ENCODE measurements at regions not wholly inside any gene's neighbourhood (a gene's known extent, or its start where the extent isn't known, plus 50 kb on each side); places are given as distances from the start of the nearest gene placed in this dataset.
"Not testable (repeated sequence)": the region's sequence is repeated elsewhere in the genome, so short reads cannot be mapped to it uniquely, and the experiment has no call there.

DNA sequence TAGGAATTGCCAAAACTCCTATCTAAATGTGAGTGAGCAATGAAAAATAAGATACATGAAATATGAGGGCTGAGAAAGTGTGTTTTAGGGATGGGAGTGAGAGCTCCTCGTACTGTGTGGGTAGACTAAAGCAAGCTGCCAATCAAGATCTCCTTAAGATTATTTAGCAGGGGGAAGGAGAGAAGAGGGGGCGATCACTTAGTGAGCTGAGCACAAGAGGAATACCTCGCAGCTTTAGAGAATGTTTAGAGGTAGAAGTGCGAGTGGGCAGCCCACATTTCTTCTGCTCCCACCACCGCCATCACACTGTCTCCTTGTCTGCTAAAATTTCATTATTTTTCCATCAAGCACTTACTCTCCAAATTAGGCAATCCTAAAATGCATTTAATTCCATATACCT, 312.6 kb downstream of the ALDH8A1 start:
- no peak for DNase-seq (ENCODE audit: low read depth in 2 of 2)

DNA sequence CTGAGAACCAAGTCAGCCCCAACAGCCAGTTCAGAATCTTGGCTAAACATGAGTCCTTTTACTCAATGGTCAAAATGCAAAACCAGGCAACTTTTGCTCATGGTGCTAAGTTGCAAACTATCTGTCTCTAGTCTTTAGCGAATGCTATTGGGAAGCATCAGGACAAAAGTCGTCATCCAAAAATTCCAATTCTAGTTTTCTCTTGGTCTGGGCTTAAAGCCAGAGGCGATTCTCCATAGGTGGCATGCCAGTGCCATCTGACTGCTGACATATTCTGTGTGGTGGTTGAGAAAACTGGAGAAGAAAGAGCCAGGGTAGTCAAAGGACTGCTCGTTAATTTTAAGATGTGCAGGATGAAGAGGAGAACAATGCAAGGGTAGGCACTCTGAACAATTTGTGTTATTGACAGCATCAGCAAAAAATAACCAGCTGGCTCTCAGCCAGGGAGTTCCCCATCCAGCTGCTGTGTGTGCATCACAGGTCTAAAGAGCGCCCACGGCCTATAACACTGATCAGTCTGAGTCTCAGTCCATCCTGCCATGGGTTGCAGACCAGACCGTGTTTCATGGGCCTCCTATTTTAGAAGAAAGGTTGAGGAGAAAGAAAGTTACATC, 313.6 kb downstream of the ALDH8A1 start:
- DNase-seq (ENCODE audit: low read depth in 2 of 2) = no peak

DNA sequence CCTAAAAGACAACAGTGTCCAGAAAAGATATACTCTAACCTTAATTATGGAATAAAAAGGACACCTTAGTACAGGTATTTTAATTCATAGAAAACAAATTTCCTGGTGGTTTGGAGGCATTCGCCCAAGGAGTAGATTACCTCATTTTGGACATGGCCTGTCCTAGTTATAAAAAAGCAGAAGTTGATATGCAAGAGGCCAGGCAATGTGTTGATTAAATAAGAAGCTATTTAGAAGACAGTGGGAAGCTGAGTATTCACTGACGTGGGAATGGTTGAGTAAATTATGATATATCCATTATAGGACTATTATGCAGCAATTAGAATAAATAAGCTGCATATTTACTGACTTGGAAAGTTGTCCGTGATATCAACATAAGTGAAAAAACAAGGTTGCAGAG, 314.9 kb downstream of the ALDH8A1 start:
- no peak for DNase-seq (ENCODE audit: low read depth in 2 of 2)

DNA sequence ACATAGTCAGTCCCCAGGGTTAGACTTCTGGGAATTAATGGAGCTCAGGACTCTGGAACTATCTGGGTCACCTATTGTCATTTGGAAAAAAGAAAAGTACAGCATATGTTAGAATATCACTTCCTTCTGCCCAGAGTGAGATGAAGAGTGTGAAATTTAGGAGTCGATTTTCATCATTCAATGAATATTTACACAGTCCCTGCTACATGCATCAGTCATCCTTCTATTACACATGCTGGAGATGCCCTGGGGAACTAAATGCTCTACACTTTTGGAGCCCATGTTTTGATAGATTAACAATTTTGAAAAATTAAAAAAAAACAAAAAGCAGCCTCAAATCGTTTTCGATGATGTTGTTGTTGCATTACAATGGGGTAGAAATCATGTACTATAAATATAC, 315.4 kb downstream of the ALDH8A1 start:
- DNase-seq (ENCODE audit: low read depth in 2 of 2) = no peak

DNA sequence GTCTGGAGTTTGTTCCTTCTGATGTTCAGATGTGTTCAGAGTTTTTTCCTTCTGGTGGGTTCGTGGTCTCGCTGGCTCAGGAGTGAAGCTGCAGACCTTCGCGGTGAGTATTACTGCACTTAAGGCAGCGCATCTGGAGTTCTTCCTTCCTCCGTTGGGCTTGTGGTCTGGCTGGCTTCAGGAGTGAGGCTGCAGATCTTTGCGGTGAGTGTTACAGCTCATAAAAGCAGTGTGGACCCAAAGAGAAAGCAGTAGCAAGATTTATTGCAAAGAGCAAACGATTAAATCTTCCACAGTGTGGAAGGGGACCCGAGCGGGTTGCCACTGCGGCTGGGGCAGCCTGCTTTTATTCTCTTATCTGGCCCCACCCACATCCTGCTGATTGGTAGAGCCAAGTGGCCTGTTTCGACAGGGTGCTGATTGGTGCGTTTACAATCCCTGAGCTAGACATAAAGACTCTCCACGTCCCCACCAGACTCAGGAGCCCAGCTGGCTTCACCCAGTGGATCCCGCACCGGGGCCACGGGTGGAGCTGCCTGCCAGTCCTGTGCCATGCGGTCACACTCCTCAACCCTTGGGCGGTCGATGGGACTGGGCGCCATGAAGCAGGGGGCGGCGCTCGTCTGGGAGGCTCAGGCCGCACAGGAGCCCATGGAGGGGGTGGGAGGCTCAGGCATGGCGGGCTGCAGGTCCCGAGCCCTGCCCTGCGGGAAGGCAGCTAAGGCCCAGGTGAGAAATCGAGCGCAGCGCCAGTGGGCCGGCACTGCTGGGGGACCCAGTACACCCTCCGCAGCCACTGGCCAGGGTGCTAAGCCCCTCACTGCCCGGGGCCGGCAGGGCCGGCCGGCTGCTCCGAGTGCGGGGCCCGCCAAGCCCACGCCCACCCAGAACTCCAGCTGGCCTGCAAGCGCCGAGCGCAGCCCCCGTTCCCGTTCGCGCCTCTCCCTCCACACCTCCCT, 315.3 kb upstream of the SGK1 start:
- not testable (repeated sequence) for DNase-seq (ENCODE audit: low read depth in 2 of 2)

DNA sequence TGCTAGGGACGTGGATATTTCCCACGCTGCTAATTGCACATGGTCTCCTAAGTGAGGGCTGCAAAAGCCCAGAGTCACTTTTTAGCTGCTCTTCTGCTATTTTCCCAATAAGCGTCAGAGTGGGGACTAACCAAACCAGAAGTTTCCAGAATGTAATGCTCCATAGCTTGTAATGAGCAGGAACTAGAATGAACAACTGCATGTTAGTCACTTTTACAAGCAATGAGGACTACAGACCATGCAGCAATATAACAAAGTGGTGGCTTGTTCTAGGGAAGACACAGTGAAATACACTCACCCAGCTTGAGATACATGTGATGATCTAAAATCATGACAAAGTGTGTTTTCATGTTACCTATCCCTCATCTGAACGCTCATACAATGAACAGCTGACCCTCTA, 314.1 kb upstream of the SGK1 start:
- no peak for DNase-seq (ENCODE audit: low read depth in 2 of 2)

DNA sequence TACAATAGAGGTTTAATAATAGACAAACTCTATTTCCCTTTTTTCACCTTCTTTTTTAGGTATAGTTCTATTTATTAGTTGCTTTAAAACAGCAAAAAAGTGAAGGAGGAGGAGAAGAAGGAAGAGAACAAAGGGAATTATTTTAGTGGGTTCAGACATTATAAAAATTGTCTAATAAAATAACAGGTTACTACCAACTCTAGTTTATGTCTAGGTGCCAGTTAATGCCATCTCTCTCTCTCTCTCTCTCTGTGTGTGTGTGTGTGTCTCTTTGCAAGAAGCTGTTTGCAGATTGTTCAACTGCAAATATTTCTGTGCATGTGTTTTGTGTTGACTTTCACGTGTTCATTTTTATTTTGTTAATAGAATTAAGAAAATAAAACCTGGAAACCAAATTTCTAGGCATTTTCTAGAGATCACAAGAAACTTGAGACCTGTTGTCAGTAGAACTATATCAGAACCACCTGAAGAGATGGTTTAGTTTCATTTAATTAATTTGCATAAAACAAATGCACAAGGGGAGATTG, 313.5 kb upstream of the SGK1 start:
- no peak for DNase-seq (ENCODE audit: low read depth in 2 of 2)

DNA sequence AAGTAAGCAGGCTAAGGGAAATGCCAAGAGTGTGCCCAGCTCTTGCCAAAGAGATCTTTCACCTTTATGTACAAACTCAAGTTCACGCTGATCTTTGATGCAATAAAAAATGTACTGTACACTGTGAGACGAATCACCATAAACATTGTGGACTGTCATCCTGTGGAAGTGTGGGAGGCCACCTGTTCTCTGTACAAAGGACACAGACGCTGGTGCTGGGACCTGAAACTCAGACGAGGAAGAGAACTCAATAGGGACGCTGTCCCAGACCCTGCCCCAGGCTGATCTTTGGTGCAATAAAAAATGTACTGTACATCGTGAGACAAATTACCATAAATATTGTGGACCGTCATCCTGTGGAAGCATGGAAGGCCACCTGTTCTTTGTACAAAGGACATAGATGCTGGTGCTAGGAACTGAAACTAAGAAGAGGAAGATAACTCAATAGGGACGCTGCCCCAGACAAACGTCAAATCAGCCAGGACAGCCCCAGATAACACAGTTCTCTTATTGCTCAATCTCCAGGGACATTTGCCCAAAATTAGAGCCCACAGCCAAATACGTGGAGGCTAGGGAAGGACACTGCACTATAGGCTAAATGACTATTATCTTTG, 312.7 kb upstream of the SGK1 start:
- DNase-seq (ENCODE audit: low read depth in 2 of 2) = no peak

DNA sequence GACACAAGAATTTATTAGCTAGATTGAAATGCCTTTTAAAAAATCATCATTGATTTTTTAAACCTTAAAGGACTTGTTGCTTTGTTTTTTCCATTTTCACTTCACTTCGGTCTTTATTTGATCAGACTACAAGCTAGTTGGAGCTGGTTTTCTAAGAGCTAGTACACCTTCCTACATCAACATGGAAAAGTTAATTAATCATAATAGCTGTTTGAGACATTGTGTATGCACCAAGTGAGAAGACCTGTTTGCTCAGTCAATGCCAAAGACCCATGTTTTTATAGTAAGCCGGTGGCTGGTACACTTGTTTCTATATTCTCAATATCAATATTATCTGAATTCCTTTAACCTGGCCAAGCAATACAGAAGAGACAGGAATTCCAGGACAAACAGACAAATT, 310.2 kb upstream of the SGK1 start:
- no peak for DNase-seq (ENCODE audit: low read depth in 2 of 2)

DNA sequence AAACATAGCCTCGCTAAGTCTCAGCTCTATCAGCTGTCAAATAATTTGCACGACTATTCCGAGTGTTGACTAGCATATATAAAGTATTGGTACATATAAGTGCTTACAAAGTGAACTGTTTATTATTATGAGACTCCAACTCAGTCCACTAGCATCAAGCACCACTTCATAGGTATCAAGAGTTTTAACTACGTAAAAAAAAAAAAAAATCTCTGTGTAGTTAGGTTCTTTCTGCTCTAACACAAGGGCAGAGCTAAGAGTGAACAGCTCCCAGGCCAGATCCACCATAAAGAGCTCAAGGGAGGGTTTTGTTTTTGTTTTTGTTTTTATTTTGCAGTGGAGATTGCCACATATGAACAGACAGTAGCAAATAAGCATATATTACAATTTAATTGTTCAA, 309.8 kb upstream of the SGK1 start:
- DNase-seq (ENCODE audit: low read depth in 2 of 2) = no peak

DNA sequence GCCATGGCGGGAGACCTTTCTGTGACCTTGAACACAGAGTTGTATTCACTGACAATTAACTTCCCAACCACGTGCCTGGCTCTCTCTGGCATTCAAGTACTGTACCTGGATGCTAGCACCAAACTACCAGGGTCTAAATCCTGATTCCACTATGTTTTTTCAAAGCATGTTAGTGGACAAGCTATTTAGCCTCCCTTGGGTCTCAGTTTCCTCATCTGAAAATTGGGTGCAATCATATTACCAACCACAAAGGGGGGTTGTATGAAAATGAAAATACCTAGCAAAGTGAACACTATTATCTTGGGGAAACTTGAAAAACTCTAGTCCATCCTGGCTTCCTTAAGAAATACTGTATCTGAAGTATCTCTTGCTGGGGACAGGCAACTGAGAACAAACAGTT, 308.7 kb upstream of the SGK1 start:
- DNase-seq (ENCODE audit: low read depth in 2 of 2) = no peak

DNA sequence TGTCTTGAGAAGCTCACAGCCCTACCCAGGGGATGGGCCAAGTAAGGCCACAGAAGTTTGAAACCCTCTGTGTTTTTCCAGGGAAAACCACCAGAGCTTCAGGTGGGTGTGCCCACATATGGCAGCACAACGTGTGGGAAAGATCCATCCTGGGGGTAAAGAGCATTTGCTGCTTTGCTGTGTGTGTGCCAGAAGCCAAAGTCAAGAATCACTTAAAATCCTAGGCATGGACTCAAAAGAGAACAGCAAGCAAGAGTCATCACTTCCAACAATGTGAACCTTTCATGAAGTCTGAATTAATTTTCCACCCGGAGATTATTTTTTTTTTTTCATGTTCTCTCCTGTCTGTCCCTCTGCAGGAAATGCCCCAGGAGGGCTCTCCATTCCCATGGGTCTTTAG, 308.2 kb upstream of the SGK1 start:
- DNase-seq (ENCODE audit: low read depth in 2 of 2) = no peak

DNA sequence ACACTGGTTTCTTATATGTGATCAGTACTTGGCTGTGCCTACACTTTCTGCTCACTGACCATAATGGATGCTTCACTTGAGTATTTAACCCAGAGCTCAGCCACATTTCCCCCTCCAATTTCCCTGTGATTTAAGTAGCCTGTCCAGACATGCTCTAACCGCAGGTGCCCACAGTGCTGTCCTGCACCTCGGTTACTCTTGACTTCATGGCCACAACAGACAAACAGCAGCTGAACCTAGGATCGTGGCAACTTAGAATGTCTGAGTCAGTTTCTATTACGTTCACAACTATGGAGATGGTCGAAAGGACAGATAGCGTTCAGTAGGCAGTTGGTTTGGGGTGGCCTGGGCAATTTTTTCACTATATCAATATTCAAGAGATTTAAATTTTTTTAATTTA, 306.9 kb upstream of the SGK1 start:
- DNase-seq (ENCODE audit: low read depth in 2 of 2) = no peak

DNA sequence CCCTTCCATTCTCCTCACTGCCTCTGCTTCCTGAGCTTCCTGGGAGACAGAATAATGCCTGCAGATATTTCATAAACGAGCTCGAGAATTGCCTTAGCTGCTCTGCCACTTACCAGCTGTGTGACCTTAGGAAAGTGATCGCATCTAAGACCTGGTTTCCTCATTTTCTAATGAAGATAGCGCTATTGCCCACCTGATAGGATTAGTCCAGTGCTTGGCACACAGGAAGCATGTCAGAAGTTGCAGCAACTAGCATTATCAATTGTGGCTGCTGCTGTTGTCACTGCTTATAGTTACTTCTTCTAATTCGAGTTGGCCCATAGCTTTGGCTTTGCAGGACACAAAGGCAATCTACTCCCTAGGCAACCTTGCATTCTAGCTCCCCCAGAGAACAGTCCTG, 305.5 kb upstream of the SGK1 start:
- DNase-seq (ENCODE audit: low read depth in 2 of 2) = no peak

DNA sequence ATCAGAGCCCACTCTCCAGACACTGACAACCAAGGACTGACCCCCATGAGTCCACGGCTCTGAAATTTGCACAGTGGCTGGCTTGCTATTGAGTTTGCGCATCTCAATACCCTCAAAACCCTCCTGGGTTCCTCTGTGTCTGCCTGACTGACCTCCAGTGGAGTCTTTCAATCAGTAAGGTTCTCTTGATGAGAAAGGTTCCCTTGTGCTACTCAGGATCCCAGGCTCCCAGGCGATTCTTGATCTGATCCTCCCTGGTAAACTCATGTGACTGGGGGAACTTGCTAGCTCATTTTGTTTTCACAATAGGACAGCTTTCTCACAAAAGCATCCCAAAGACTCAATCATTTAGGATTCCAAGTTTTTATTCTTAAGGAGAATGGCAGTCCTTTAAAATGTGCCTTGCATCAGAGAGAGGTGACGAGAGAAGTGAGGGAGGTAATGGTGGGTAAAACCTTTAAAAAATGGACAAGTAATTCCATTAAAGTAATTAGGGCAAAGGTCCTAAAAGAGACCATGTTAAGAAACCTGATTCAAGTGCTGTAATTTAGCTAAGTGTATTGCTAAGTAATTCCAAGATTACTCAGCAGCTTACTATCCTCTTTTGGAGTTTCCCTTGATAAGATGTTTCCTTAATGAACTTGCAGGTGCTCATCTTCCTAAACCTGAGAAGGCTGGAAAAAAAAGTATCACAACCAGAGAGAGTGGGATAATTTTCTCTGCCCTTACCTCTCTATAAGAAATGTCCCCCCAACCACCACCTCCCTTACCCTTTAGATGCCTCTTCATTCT, 304.7 kb upstream of the SGK1 start:
- DNase-seq (ENCODE audit: low read depth in 2 of 2) = no peak

DNA sequence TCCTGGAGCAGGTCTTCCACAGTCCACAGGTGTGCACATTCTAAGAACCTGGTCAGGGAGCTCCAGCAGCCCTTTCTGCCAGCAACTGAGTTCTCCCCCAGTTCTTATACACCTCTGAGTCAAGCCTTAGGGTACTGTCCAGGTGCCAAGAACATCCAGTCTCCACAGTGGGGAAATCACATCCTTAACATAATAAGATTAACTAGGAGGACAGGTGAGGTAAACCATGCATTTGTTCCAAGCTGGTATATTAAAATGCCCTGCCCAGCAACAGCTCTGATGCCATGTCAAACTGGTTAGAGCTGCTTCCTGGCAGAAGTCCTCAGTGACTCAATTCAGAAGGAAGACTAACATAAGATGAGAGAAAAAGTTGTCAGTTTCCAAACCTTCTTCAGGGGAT, 303.9 kb upstream of the SGK1 start:
- no peak for DNase-seq (ENCODE audit: low read depth in 2 of 2)

DNA sequence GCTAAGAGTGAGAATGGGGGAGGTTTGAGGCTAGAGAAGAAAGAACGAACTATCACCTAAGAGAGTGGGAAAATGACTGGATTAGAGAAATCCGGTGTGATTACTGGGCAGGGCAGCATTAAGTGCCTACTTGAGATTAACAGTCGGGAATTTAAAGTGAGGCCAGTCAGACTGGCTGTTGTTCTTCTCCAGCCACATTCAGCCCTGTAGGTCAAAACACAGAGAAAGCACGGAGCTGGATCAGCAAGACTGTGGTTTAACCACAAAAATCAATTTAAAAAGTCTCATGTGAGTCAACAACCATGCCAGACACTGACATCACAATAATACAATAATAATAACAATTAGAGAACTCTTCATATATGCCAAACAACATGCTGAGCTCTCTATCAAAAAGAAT, 301.9 kb upstream of the SGK1 start:
- no peak for DNase-seq (ENCODE audit: low read depth in 2 of 2)

DNA sequence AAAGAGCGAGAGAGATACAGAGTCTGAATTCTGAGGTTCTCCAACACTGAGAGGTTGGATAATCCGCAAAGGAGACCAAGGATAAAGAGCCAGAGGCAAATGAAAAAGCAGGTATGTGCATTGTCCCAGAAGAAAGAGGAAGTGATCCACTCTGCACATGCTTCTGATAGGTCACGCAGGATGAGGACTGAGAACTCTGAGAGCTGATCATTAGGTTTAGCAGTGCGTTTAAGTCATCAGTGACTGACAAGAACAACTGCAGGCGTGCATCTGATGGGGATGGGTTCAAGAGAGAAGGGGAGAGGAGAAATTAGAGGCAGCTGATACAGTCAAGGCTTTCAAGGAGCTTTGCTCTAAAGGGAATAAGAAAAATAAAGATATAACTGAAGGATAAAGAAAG, 301.2 kb upstream of the SGK1 start:
- DNase-seq (ENCODE audit: low read depth in 2 of 2) = no peak

DNA sequence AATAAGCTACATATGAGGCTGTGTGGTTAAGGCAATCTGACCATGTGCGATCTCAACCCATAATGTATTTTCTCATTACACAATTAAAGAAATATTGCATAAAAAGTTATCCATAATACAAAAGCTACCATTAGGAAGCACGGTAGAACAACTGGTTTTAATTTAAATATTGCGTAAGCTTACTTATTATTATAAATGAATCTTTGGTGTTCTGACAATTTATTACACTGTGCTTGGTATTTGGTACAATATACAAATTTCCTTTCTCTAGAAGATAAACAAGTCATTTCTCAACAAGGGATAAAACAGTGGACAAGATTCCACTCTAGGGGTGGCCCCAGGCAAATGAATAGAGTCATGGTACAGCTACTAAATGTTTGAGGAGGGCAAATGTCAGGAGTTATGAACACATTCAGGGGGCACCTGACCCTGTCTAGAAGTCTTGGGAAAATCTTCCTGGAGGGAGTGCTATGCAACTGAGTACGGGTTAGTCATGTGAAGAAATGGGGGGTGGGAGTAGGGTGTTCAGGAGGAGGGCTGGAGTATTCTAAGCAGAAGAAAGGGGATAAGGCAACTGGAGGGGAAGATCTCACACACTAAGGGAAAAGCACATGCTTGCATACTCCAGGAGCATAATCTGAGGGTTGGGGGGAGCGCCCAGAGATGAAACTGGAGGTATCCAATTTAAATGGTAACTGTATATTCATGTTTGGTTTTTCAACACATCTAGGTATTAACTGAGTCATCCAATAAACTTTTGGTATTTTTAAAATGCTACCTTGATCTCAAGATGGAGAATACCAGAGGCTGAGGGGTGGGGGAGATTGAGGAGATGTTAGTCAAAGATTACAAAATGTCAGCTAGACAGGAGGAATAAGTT, 296.9 kb upstream of the SGK1 start:
- no peak for DNase-seq (ENCODE audit: low read depth in 2 of 2)

DNA sequence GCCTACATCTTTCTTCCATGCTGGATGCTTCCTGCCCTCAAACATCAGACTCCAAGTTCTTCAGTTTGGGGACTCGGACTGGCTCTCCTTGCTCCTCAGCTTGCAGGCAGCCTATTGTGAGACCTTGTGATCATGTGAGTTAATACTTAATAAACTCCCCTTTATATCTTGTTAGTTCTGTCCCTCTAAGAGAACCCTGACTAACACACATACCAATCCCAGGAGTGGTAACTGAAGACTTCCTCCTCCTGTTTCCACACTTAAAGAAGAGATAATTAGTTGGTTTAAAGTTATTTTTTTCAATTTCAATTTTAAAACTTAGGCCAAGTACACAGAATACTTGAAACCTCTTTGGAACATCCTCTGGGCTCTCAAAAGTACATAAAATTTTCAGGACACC, 294.2 kb upstream of the SGK1 start:
- not testable (repeated sequence) for DNase-seq (ENCODE audit: low read depth in 2 of 2)

DNA sequence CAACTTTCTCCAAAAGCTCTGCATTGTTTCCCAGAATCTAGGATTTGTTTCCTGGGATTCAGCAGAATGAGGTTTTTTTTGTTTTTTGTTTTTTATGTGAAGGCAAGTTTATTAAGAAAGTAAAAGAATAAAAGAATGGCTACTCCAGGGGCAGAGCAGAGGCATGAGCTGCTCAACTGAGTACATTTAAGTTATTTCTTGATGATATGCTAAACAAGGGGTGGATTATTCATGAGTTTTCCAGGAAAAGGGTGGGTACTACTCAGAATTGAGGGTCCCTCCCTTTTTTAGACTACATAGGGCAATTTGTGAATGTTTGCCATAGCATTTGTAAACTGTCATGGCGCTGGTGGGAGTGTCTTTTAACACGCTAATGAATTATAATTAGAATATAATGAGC, 292.5 kb upstream of the SGK1 start:
- DNase-seq (ENCODE audit: low read depth in 2 of 2) = no peak

Measured in stimulated activated CD4-positive, alpha-beta T cell treated with anti-CD3 and anti-CD28 coated beads, Interleukin-1b, Interleukin-23, amount 100 ng/mL, for 1 hour (primary cell).